K562 (cell line): ENCODE measurements at regions not wholly inside any gene's neighbourhood (a gene's known extent, or its start where the extent isn't known, plus 50 kb on each side); places are given as distances from the start of the nearest gene placed in this dataset.

Experiments used
- BCL6 ChIP-seq: fragments of 250-450 bp; sonication (Bioruptor Pico); IDR thresholded peaks from 2 replicates; pipeline ENCODE4 v1.4.0; 2020
- ELF2 ChIP-seq: fragments of 250-450 bp; sonication (Bioruptor Pico); IDR thresholded peaks from 2 replicates; pipeline ENCODE4 v1.5.0; 2021; ENCODE audit warnings: mild to moderate bottlenecking
- HOXB6 ChIP-seq: fragments of 250-450 bp; sonication (Bioruptor Pico); IDR thresholded peaks from 2 replicates; pipeline ENCODE4 v1.5.1; 2022; ENCODE audit warnings: mild to moderate bottlenecking, borderline replicate concordance
- NCOA1 ChIP-seq: fragments of 450-650 bp; IDR thresholded peaks from 2 replicates; pipeline ENCODE4 v1.6.1; 2016; ENCODE audit warnings: low read depth
- RBM14 ChIP-seq: fragments of 200-400 bp; formaldehyde crosslinking; IDR thresholded peaks from 2 replicates; pipeline ENCODE4 v1.6.1; 2018; ENCODE audit warnings: low read depth, mild to moderate bottlenecking, low read length, moderate library complexity, borderline replicate concordance; ENCODE audit not compliant: insufficient read depth
- TAF7 ChIP-seq: fragments of 450-650 bp; IDR thresholded peaks from 2 replicates; pipeline ENCODE4 v1.6.1; 2016; ENCODE audit warnings: missing genetic modification characterization, missing compliant biosample characterization
- ZC3H11A ChIP-seq: IDR thresholded peaks from 2 replicates; pipeline ENCODE4 v1.6.1; 2012; ENCODE audit warnings: low read depth, low read length, improper control_type of control experiment
- ZNF24 ChIP-seq: fragments of 450-650 bp; IDR thresholded peaks from 2 replicates; pipeline ENCODE4 v1.6.1; 2016
- ZNF316 ChIP-seq: fragments of 450-650 bp; IDR thresholded peaks from 2 replicates; pipeline ENCODE4 v1.6.1; 2016
- ZNF408 ChIP-seq: fragments of 250-450 bp; sonication (Bioruptor Pico); IDR thresholded peaks from 2 replicates; pipeline ENCODE4 v1.4.0; 2020; ENCODE audit warnings: low read depth, mild to moderate bottlenecking, moderate library complexity
- ZNF589 ChIP-seq: fragments of 200-800 bp; sonication (Bioruptor generic); IDR thresholded peaks from 2 replicates; pipeline ENCODE4 v1.6.1; 2016; ENCODE audit warnings: low read depth, missing genetic modification characterization, missing compliant biosample characterization
- TF ChIP-seq, protein P1 (sequence below): fragments of 250-450 bp; sonication (Bioruptor Pico); IDR thresholded peaks from 2 replicates; pipeline ENCODE4 v1.9.0; 2021; ENCODE audit warnings: mild to moderate bottlenecking, inconsistent platforms
- TF ChIP-seq, protein P2 (sequence below), 2 experiments: fragments of 250-450 bp in 1 of 2; fragments of 450-650 bp in 1 of 2; sonication (Bioruptor Pico) in 1 of 2; IDR thresholded peaks; 2 replicates each; pipeline versions ENCODE4 v1.6.1 to v1.8.0; 2016 to 2021; ENCODE audit warnings: mild to moderate bottlenecking in 2 of 2, moderate library complexity in 2 of 2, missing compliant biosample characterization in 1 of 2, missing genetic modification characterization in 1 of 2
- TF ChIP-seq, protein P3 (sequence below): fragments of 150-350 bp; IDR thresholded peaks from 2 replicates; pipeline ENCODE4 v1.6.1; 2014; ENCODE audit warnings: low read depth, mild to moderate bottlenecking, low read length, borderline replicate concordance
- TF ChIP-seq, protein P4 (sequence below): IDR thresholded peaks from 2 replicates; pipeline ENCODE4 v1.6.1; 2012; ENCODE audit warnings: low read depth, low read length, improper control_type of control experiment, borderline replicate concordance

DNA sequence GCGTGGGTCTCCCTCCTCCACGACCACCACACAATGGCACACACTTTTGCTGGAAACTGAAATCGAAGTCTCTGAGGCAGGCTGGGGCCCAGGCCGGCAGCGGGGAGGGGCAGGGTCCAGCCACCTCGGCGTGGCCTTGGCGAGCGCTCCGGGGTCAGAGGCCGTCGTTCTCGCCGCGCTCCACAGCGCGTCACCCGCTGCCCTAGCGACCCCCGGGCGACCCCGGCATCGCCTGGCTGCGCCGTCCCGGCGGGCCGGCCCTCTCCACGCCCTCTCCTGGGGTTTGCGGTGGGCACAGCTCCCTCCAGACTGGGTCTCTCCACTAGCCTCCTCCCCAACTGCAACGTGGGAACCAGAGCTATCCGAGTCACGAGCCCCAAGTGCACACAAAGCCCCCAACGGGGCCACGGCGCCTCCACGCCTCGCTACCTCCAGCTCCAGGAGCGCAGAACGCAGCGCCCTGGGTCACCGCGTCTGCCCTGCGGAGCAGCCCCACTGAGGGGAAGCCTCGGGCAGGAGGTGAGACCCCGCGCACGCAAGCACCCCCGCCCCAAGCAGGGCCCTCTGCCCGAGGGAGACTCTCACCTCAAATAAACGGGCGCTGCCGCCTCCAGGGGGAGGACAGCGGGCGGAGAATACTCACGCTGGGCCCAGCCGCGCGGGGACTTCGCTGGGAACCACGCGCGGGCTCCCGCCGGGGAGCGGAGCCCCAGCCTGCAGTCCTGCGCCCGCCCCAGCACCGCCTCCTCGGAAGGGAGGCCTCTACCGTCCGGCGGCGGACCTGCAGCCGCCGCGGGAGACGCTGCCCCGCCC lies 134.0 kb upstream of the BARHL2 start (continued):
- TF ChIP-seq, protein P1, sequence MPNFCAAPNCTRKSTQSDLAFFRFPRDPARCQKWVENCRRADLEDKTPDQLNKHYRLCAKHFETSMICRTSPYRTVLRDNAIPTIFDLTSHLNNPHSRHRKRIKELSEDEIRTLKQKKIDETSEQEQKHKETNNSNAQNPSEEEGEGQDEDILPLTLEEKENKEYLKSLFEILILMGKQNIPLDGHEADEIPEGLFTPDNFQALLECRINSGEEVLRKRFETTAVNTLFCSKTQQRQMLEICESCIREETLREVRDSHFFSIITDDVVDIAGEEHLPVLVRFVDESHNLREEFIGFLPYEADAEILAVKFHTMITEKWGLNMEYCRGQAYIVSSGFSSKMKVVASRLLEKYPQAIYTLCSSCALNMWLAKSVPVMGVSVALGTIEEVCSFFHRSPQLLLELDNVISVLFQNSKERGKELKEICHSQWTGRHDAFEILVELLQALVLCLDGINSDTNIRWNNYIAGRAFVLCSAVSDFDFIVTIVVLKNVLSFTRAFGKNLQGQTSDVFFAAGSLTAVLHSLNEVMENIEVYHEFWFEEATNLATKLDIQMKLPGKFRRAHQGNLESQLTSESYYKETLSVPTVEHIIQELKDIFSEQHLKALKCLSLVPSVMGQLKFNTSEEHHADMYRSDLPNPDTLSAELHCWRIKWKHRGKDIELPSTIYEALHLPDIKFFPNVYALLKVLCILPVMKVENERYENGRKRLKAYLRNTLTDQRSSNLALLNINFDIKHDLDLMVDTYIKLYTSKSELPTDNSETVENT (CRISPR knock-in tag) = peak; percentile 69; the same call in 1 of the 2 replicates
- TF ChIP-seq BCL6 (CRISPR knock-in tag) (no peak), ZNF589 (CRISPR knock-in tag) (no peak), ZNF408 (no peak), HOXB6 (CRISPR knock-in tag) (no peak), TAF7 (tag) (no peak), ZC3H11A (no peak), NCOA1 (no peak), RBM14 (no peak), ZNF316 (peak; percentile 25; the same call in 1 of the 2 replicates), ZNF24 (no peak), ELF2 (CRISPR knock-in tag) (no peak)
- TF ChIP-seq, protein P2, sequence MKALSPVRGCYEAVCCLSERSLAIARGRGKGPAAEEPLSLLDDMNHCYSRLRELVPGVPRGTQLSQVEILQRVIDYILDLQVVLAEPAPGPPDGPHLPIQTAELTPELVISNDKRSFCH (CRISPR knock-in tag; IDR thresholded peaks at IDR 0.05) = no peak
- TF ChIP-seq, protein P2 (tag; IDR thresholded peaks at IDR 0.05) = no peak
- TF ChIP-seq, protein P3, sequence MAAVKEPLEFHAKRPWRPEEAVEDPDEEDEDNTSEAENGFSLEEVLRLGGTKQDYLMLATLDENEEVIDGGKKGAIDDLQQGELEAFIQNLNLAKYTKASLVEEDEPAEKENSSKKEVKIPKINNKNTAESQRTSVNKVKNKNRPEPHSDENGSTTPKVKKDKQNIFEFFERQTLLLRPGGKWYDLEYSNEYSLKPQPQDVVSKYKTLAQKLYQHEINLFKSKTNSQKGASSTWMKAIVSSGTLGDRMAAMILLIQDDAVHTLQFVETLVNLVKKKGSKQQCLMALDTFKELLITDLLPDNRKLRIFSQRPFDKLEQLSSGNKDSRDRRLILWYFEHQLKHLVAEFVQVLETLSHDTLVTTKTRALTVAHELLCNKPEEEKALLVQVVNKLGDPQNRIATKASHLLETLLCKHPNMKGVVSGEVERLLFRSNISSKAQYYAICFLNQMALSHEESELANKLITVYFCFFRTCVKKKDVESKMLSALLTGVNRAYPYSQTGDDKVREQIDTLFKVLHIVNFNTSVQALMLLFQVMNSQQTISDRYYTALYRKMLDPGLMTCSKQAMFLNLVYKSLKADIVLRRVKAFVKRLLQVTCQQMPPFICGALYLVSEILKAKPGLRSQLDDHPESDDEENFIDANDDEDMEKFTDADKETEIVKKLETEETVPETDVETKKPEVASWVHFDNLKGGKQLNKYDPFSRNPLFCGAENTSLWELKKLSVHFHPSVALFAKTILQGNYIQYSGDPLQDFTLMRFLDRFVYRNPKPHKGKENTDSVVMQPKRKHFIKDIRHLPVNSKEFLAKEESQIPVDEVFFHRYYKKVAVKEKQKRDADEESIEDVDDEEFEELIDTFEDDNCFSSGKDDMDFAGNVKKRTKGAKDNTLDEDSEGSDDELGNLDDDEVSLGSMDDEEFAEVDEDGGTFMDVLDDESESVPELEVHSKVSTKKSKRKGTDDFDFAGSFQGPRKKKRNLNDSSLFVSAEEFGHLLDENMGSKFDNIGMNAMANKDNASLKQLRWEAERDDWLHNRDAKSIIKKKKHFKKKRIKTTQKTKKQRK = no peak
- TF ChIP-seq, protein P4, sequence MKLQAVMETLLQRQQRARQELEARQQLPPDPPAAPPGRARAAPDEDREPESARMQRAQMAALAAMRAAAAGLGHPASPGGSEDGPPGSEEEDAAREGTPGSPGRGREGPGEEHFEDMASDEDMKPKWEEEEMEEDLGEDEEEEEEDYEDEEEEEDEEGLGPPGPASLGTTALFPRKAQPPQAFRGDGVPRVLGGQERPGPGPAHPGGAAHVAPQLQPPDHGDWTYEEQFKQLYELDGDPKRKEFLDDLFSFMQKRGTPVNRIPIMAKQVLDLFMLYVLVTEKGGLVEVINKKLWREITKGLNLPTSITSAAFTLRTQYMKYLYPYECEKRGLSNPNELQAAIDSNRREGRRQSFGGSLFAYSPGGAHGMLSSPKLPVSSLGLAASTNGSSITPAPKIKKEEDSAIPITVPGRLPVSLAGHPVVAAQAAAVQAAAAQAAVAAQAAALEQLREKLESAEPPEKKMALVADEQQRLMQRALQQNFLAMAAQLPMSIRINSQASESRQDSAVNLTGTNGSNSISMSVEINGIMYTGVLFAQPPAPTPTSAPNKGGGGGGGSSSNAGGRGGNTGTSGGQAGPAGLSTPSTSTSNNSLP = no peak
